SK-N-SH treated with all-trans-retinoic acid at 6 μM for 48 hours (cell line): ENCODE measurements at regions not wholly inside any gene's neighbourhood (a gene's known extent, or its start where the extent isn't known, plus 50 kb on each side); places are given as distances from the start of the nearest gene placed in this dataset.

ENCODE experiments used
- ATAC-seq: fragments of 200-7000 bp; cut with Tn5 transposase; 3 replicates; pipeline ENCODE4 v1.9.1; 2020; ENCODE audit warnings: mild to moderate bottlenecking, moderate library complexity
- ARNTL ChIP-seq: fragments of 450-650 bp; formaldehyde crosslinking; IDR thresholded peaks from 2 replicates; pipeline ENCODE4 v1.5.0; 2020; ENCODE audit warnings: low read depth, mild to moderate bottlenecking, moderate library complexity, borderline replicate concordance
- CSDC2 ChIP-seq: fragments of 250-450 bp; sonication (Bioruptor Pico); IDR thresholded peaks from 2 replicates; pipeline ENCODE4 v1.5.0; 2020; ENCODE audit warnings: mild to moderate bottlenecking, moderate library complexity
- ESRRG ChIP-seq: fragments of 250-450 bp; sonication (Bioruptor Pico); IDR thresholded peaks from 2 replicates; pipeline ENCODE4 v1.6.1; 2021; ENCODE audit warnings: mild to moderate bottlenecking
- GLIS3 ChIP-seq: fragments of 250-450 bp; sonication (Bioruptor Pico); IDR thresholded peaks from 2 replicates; pipeline ENCODE4 v1.5.0; 2020; ENCODE audit warnings: mild to moderate bottlenecking, moderate library complexity
- OSR1 ChIP-seq: fragments of 250-450 bp; sonication (Bioruptor Pico); IDR thresholded peaks from 2 replicates; pipeline ENCODE4 v1.8.0; 2022; ENCODE audit warnings: moderate library complexity, mild to moderate bottlenecking, inconsistent platforms
- PPARA ChIP-seq: fragments of 250-450 bp; sonication (Bioruptor Pico); IDR thresholded peaks from 2 replicates; pipeline ENCODE4 v1.5.0; 2020; ENCODE audit warnings: mild to moderate bottlenecking, borderline replicate concordance
- RARB ChIP-seq: fragments of 250-450 bp; sonication (Bioruptor Pico); IDR thresholded peaks from 2 replicates; pipeline ENCODE4 v1.8.0; 2021; ENCODE audit warnings: mild to moderate bottlenecking, moderate library complexity
- SNAI2 ChIP-seq: fragments of 250-450 bp; sonication (Bioruptor Pico); IDR thresholded peaks from 2 replicates; pipeline ENCODE4 v1.5.0; 2020; ENCODE audit warnings: mild to moderate bottlenecking, moderate library complexity
- TCF4 ChIP-seq: fragments of 250-450 bp; sonication (Bioruptor Pico); IDR thresholded peaks from 2 replicates; pipeline ENCODE4 v1.8.0; 2021; ENCODE audit warnings: mild to moderate bottlenecking, moderate library complexity, borderline replicate concordance
- TOX ChIP-seq: fragments of 250-450 bp; sonication (Bioruptor Pico); IDR thresholded peaks from 2 replicates; pipeline ENCODE4 v1.8.0; 2021; ENCODE audit warnings: mild to moderate bottlenecking, moderate library complexity, borderline replicate concordance
- ZC3H10 ChIP-seq: fragments of 250-450 bp; sonication (Bioruptor Pico); IDR thresholded peaks from 2 replicates; pipeline ENCODE4 v1.5.1; 2021; ENCODE audit warnings: mild to moderate bottlenecking, moderate library complexity
- ZFP3 ChIP-seq: fragments of 250-450 bp; sonication (Bioruptor Pico); IDR thresholded peaks from 2 replicates; pipeline ENCODE4 v1.5.0; 2020; ENCODE audit warnings: mild to moderate bottlenecking, moderate library complexity
- ZFP30 ChIP-seq: fragments of 450-650 bp; formaldehyde crosslinking; IDR thresholded peaks from 2 replicates; pipeline ENCODE4 v1.5.0; 2022; ENCODE audit warnings: mild to moderate bottlenecking, moderate library complexity
- ZNF565 ChIP-seq: fragments of 450-650 bp; formaldehyde crosslinking; conservative IDR thresholded peaks from 2 replicates; pipeline ENCODE4 v1.5.0; 2020; ENCODE audit warnings: low read depth, mild to moderate bottlenecking, moderate library complexity
- ZNF70 ChIP-seq: fragments of 450-650 bp; formaldehyde crosslinking; IDR thresholded peaks from 2 replicates; pipeline ENCODE4 v1.5.0; 2020; ENCODE audit warnings: mild to moderate bottlenecking, moderate library complexity
- ZNF8 ChIP-seq: fragments of 450-650 bp; formaldehyde crosslinking; IDR thresholded peaks from 2 replicates; pipeline ENCODE4 v1.5.0; 2020; ENCODE audit warnings: mild to moderate bottlenecking, moderate library complexity
- TF ChIP-seq, protein P1 (sequence below): fragments of 250-450 bp; sonication (Bioruptor Pico); IDR thresholded peaks from 2 replicates; pipeline ENCODE4 v1.8.0; 2020; ENCODE audit warnings: mild to moderate bottlenecking, moderate library complexity, borderline replicate concordance
- TF ChIP-seq, protein P2 (sequence below): fragments of 250-450 bp; sonication (Bioruptor Pico); IDR thresholded peaks from 2 replicates; pipeline ENCODE4 v1.5.1; 2020; ENCODE audit warnings: low read depth, mild to moderate bottlenecking, moderate library complexity
- TF ChIP-seq, protein P3 (sequence below): fragments of 250-450 bp; sonication (Bioruptor Pico); IDR thresholded peaks from 2 replicates; pipeline ENCODE4 v1.5.0; 2020; ENCODE audit warnings: mild to moderate bottlenecking, moderate library complexity

DNA sequence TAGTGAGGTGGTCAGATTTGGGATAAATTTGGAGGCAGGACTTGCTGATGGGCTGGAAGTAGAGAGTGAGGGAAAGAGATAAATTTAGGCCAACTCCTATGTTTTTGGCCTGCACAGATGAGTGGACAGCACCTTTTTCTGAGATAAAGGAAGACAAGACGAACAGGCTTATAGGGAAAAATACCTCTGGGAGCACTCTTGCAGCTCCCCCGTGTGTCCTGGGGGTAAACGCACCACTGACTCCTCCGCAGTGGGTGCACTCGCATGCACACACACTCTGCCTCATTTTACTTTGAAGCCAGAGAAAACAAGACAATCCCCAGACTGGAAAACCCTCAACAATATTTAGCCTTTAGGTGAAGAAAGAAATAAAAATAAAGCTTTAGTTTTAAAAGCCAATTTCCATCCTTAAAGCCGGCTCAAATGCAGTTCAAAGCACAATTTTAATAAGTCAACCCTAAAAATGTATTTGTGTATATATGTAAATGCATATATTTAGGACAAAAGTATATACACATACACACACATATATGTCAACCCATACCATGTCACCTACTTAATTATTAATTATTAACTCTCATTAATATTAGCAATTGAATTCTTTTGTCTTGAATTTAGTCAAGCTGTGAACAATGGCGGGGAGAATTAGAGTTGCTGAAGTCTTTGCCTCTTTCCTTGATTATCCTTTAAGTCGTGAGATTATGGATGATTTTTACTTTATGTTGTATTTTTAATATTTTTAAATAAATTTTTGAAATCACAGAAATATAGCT lies 341.8 kb downstream of the ZNF326 start:
- TF ChIP-seq, protein P1, sequence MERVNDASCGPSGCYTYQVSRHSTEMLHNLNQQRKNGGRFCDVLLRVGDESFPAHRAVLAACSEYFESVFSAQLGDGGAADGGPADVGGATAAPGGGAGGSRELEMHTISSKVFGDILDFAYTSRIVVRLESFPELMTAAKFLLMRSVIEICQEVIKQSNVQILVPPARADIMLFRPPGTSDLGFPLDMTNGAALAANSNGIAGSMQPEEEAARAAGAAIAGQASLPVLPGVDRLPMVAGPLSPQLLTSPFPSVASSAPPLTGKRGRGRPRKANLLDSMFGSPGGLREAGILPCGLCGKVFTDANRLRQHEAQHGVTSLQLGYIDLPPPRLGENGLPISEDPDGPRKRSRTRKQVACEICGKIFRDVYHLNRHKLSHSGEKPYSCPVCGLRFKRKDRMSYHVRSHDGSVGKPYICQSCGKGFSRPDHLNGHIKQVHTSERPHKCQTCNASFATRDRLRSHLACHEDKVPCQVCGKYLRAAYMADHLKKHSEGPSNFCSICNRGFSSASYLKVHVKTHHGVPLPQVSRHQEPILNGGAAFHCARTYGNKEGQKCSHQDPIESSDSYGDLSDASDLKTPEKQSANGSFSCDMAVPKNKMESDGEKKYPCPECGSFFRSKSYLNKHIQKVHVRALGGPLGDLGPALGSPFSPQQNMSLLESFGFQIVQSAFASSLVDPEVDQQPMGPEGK (CRISPR knock-in tag), result no peak
- no peak for TF ChIP-seq ZNF8 (CRISPR knock-in tag)
- TF ChIP-seq TOX, result no peak
- no peak for TF ChIP-seq ZFP3 (CRISPR knock-in tag)
- no peak for TF ChIP-seq ZNF565 (CRISPR knock-in tag)
- no peak for TF ChIP-seq ZNF70 (CRISPR knock-in tag)
- no peak for TF ChIP-seq OSR1 (CRISPR knock-in tag)
- no peak for TF ChIP-seq RARB (CRISPR knock-in tag)
- no peak for TF ChIP-seq TCF4 (CRISPR knock-in tag)
- TF ChIP-seq PPARA (CRISPR knock-in tag), result no peak
- no peak for TF ChIP-seq ARNTL (CRISPR knock-in tag)
- TF ChIP-seq, protein P2, sequence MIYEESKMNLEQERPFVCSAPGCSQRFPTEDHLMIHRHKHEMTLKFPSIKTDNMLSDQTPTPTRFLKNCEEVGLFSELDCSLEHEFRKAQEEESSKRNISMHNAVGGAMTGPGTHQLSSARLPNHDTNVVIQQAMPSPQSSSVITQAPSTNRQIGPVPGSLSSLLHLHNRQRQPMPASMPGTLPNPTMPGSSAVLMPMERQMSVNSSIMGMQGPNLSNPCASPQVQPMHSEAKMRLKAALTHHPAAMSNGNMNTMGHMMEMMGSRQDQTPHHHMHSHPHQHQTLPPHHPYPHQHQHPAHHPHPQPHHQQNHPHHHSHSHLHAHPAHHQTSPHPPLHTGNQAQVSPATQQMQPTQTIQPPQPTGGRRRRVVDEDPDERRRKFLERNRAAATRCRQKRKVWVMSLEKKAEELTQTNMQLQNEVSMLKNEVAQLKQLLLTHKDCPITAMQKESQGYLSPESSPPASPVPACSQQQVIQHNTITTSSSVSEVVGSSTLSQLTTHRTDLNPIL (CRISPR knock-in tag), result no peak
- TF ChIP-seq, protein P3, sequence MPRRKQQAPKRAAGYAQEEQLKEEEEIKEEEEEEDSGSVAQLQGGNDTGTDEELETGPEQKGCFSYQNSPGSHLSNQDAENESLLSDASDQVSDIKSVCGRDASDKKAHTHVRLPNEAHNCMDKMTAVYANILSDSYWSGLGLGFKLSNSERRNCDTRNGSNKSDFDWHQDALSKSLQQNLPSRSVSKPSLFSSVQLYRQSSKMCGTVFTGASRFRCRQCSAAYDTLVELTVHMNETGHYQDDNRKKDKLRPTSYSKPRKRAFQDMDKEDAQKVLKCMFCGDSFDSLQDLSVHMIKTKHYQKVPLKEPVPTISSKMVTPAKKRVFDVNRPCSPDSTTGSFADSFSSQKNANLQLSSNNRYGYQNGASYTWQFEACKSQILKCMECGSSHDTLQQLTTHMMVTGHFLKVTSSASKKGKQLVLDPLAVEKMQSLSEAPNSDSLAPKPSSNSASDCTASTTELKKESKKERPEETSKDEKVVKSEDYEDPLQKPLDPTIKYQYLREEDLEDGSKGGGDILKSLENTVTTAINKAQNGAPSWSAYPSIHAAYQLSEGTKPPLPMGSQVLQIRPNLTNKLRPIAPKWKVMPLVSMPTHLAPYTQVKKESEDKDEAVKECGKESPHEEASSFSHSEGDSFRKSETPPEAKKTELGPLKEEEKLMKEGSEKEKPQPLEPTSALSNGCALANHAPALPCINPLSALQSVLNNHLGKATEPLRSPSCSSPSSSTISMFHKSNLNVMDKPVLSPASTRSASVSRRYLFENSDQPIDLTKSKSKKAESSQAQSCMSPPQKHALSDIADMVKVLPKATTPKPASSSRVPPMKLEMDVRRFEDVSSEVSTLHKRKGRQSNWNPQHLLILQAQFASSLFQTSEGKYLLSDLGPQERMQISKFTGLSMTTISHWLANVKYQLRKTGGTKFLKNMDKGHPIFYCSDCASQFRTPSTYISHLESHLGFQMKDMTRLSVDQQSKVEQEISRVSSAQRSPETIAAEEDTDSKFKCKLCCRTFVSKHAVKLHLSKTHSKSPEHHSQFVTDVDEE (CRISPR knock-in tag), result no peak
- TF ChIP-seq, all 23 proteins: peak for 0
- ATAC-seq, result no peak

DNA sequence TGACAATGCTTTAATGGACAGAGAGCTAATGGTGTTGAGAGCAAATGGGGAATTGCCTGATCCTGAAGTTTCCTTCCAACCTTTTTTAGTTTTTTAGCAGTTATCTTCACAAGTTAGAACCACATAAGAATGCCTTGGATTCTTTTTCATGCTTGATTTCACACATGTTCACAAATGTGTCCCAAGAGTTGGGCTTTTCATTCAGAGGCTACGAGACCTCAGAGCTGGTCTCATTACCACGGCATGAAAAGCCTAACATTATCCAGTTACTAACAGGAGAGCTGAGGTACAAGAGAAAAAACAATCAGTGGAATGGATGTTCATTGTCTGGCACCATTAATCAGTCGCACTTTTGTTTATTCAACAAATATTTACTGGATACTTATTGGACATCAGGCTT lies 340.6 kb downstream of the ZNF326 start:
- TF ChIP-seq, protein P3 (CRISPR knock-in tag), result no peak
- TF ChIP-seq, all 23 proteins: peak for 0
- ATAC-seq, result no peak

DNA sequence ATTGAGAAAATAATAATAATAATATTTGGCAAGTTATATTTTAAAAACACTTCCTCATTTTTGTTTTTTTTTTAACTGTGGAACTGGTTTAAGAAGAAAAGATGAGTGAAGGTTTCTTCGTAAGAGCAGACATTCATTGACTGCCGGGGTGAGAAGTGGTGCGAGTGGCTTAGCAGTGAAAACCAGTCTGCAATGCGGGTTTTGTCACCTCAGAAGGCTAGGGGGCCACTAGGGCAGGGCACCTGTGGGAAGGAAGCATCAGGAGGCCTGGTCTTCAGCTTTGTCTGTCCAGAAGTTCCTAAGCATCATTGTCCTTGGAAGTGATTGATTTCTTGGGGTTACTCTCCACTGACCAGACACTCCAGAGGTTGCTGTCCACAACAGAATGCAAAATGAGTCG lies 339.2 kb downstream of the ZNF326 start:
- TF ChIP-seq ZNF565 (CRISPR knock-in tag) (no peak), ZC3H10 (no peak), ZFP3 (CRISPR knock-in tag) (no peak), ESRRG (CRISPR knock-in tag) (no peak), SNAI2 (CRISPR knock-in tag) (no peak), GLIS3 (CRISPR knock-in tag) (no peak), CSDC2 (no peak), RARB (CRISPR knock-in tag) (no peak), ZNF8 (CRISPR knock-in tag) (no peak), ZFP30 (no peak)
- TF ChIP-seq, protein P3 (CRISPR knock-in tag), result no peak
- no peak for ATAC-seq
